GM12892 (cell line): ENCODE measurements at regions not wholly inside any gene's neighbourhood (a gene's known extent, or its start where the extent isn't known, plus 50 kb on each side); places are given as distances from the start of the nearest gene placed in this dataset.

Source experiments
- DNase-seq: peaks from one replicate; pipeline ENCODE4 v3.0.0; 2011; ENCODE audit not compliant: insufficient read length
- FAIRE-seq: peaks from 2 replicates; lab custom pipeline; 2011; peaks lifted over from hg19 to GRCh38; lab: Jason Lieb, UNC
- POLR2A ChIP-seq: IDR thresholded peaks from 2 replicates; pipeline ENCODE4 v1.6.1; 2011; ENCODE audit warnings: low read depth, low read length, control low read depth
- POLR2AphosphoS5 ChIP-seq: IDR thresholded peaks from 2 replicates; pipeline ENCODE4 v1.6.1; 2011; ENCODE audit warnings: low read depth, low read length, control low read depth
- TAF1 ChIP-seq: IDR thresholded peaks from 2 replicates; pipeline ENCODE4 v1.6.1; 2011; ENCODE audit warnings: low read depth, mild to moderate bottlenecking, control low read depth, low read length, borderline replicate concordance

- FAIRE-seq: no peak
- TF ChIP-seq TAF1: no peak
- TF ChIP-seq POLR2AphosphoS5: no peak
- no peak for TF ChIP-seq POLR2A
- DNase-seq: no peak
Measured at GRCh38 chr4:175562542-175562941, 249.5 kb downstream of the GPM6A start.
